Fibroblast of lung (primary cell): ENCODE measurements at regions not wholly inside any gene's neighbourhood (a gene's known extent, or its start where the extent isn't known, plus 50 kb on each side); places are given as distances from the start of the nearest gene placed in this dataset.

Experiments
- DNase-seq, 2 donors: peaks; one replicate each; pipeline versions ENCODE4 v3.0.0 to v3.0.0-alpha.2; 2010; ENCODE audit warnings: low read depth in 2 of 2
- H2AFZ ChIP-seq: 2 replicates; pipeline ENCODE4 v1.5.1; 2012; ENCODE audit warnings: low read length, control low read depth, inconsistent platforms
- H3K27ac ChIP-seq: 2 replicates; pipeline ENCODE4 v1.5.1; 2011; ENCODE audit warnings: low read length, control low read depth; ENCODE audit not compliant: insufficient read depth
- H3K27me3 ChIP-seq: 2 replicates; pipeline ENCODE4 v1.5.1; 2011; ENCODE audit warnings: mild to moderate bottlenecking, low read length; ENCODE audit not compliant: control insufficient read depth, insufficient read depth
- H3K36me3 ChIP-seq: 2 replicates; pipeline ENCODE4 v1.5.1; 2011; ENCODE audit warnings: low read length; ENCODE audit not compliant: control insufficient read depth, insufficient read depth
- H3K4me1 ChIP-seq: 2 replicates; pipeline ENCODE4 v1.5.1; 2011; ENCODE audit warnings: low read length; ENCODE audit not compliant: control insufficient read depth, insufficient read depth; ENCODE audit errors: extremely low read depth
- H3K4me2 ChIP-seq: 2 replicates; pipeline ENCODE4 v1.5.1; 2011; ENCODE audit warnings: low read length, control low read depth; ENCODE audit not compliant: insufficient read depth; ENCODE audit errors: extremely low read depth
- H3K4me3 ChIP-seq, 4 experiments: fragments of 200-600 bp in 1 of 4; sonication (generic) in 1 of 4; replicated peaks in 1 of 4; 2 replicates each; pipeline ENCODE4 v1.5.1; 2011 to 2016; ENCODE audit warnings: low read length in 4 of 4, low read depth in 3 of 4, mild to moderate bottlenecking in 3 of 4, control low read depth in 2 of 4, inconsistent platforms in 1 of 4, mixed read lengths in 1 of 4; ENCODE audit not compliant: insufficient read depth in 1 of 4; ENCODE audit errors: control extremely low read depth in 1 of 4
- H3K79me2 ChIP-seq: 2 replicates; pipeline ENCODE4 v1.5.1; 2012; ENCODE audit warnings: mild to moderate bottlenecking, low read length, inconsistent platforms; ENCODE audit not compliant: control insufficient read depth, insufficient read depth
- H3K9ac ChIP-seq: 2 replicates; pipeline ENCODE4 v1.5.1; 2011; ENCODE audit warnings: mild to moderate bottlenecking, low read length, control low read depth; ENCODE audit not compliant: insufficient read depth
- H3K9me3 ChIP-seq: 2 replicates; pipeline ENCODE4 v1.5.1; 2012; ENCODE audit warnings: low read depth, low read length; ENCODE audit not compliant: control insufficient read depth, insufficient read depth
- H4K20me1 ChIP-seq: 2 replicates; pipeline ENCODE4 v1.5.1; 2011; ENCODE audit warnings: low read length; ENCODE audit not compliant: control insufficient read depth, insufficient read depth; ENCODE audit errors: extremely low read depth
- EZH2 ChIP-seq: IDR thresholded peaks from 2 replicates; pipeline ENCODE4 v1.5.1; 2012; ENCODE audit warnings: low read length, control low read depth, mild to moderate bottlenecking; ENCODE audit errors: missing control alignments
- TF ChIP-seq, protein P1 (sequence below), 2 donors: IDR thresholded peaks in 1 of 2; conservative IDR thresholded peaks in 1 of 2; 1 replicate in 1 of 2; 2 replicates in 1 of 2; pipeline ENCODE4 v1.5.1; 2011 to 2012; ENCODE audit warnings: low read length in 2 of 2, control low read depth in 1 of 2, inconsistent platforms in 1 of 2, low read depth in 1 of 2, mild to moderate bottlenecking in 1 of 2

DNA sequence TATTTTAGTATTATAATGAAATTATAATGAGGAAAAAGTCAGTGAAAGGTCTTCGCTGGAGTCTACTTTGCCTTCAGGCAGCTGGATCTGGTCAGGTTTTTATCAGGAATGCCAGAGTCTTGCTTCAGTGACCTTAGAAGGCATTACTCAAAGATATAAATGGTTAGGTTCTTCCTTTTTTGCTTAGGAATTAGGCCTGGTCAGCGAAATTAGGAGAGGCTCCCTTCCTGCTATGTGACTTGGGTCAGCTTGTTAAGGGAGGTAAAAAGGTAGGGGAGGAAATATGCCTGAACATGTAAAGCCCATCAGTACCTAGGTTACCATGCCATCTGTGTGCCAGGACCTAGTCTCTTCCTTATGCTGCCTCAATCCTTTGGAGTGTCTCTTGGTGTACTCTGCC is 115.1 kb downstream of the OTOR start:
- no peaks in the 10 kb centered on the region for H4K20me1 ChIP-seq
- H3K4me1 ChIP-seq: no peaks in the 10 kb centered on the region
- TF ChIP-seq EZH2: no peak
- no peaks in the 10 kb centered on the region for H3K9me3 ChIP-seq
- DNase-seq: no peak
- no peak overlapping the region for H3K4me3 ChIP-seq
- H3K27ac ChIP-seq: no peak overlapping the region
- H3K79me2 ChIP-seq: no peaks in the 10 kb centered on the region
- no peaks in the 10 kb centered on the region for H3K27me3 ChIP-seq
- H3K9ac ChIP-seq: no peak overlapping the region
- no peak overlapping the region for H2AFZ ChIP-seq
- H3K4me2 ChIP-seq: no peak overlapping the region
- H3K36me3 ChIP-seq: no peaks in the 10 kb centered on the region

DNA sequence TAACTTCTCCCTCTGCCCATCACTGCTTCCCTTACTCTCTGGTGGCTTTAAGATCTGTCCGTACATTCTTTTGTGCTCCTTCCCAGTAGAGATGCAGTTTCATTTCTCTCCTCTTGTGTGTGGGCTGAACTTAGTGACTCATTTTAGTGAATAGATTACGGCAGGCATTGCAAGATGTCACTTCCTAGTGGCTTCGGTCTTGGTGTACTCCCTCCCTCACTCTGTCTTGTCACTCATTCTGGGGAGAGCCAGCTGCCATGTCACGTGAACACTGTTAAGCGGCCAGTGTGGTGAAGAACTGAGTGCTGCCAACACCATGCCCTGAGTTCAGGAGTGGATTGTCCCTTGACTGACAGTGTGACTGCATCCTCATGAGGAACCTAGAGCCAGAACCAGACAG is 115.9 kb downstream of the OTOR start:
- Histone ChIP-seq H3K27me3 (no peaks in the 10 kb centered on the region), H3K27ac (no peak overlapping the region), H4K20me1 (no peaks in the 10 kb centered on the region), H3K4me3 (no peak overlapping the region), H3K36me3 (no peaks in the 10 kb centered on the region), H3K4me1 (no peaks in the 10 kb centered on the region), H2AFZ (no peak overlapping the region), H3K9me3 (no peaks in the 10 kb centered on the region), H3K4me2 (no peak overlapping the region), H3K9ac (no peak overlapping the region), H3K79me2 (no peaks in the 10 kb centered on the region)
- DNase-seq: peak in 1 of 2 donors; percentile 25
- TF ChIP-seq, protein P1, sequence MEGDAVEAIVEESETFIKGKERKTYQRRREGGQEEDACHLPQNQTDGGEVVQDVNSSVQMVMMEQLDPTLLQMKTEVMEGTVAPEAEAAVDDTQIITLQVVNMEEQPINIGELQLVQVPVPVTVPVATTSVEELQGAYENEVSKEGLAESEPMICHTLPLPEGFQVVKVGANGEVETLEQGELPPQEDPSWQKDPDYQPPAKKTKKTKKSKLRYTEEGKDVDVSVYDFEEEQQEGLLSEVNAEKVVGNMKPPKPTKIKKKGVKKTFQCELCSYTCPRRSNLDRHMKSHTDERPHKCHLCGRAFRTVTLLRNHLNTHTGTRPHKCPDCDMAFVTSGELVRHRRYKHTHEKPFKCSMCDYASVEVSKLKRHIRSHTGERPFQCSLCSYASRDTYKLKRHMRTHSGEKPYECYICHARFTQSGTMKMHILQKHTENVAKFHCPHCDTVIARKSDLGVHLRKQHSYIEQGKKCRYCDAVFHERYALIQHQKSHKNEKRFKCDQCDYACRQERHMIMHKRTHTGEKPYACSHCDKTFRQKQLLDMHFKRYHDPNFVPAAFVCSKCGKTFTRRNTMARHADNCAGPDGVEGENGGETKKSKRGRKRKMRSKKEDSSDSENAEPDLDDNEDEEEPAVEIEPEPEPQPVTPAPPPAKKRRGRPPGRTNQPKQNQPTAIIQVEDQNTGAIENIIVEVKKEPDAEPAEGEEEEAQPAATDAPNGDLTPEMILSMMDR (conservative IDR thresholded peaks at IDR 0.05 in 1 of 2, IDR thresholded peaks at IDR 0.05 in 1 of 2; ENCODE audit: low read depth in 1 of 2, low read length in 2 of 2): no peak
- no peak for TF ChIP-seq EZH2

DNA sequence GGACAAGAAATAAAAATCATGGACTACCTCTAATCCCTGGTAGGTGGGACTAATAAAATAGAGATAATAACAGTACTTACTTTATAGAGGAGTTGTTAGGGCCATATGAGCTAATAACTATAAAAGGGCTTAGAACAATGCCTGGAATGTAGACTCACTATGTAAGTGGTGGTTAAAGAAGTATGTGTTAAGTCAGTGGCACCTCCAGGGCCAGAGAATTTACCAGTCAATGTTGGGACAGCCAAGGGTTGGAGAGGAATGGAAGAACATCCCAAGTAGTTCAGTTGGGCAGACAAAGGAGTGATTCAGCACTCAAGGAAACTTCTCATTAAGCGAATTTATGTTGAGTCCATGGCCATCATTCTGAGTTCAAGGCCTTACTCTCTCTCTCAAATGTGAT is 116.8 kb downstream of the OTOR start:
- no peaks in the 10 kb centered on the region for H3K27me3 ChIP-seq
- DNase-seq: peak in 1 of 2 donors; percentile 29
- TF ChIP-seq, protein P1 (conservative IDR thresholded peaks at IDR 0.05 in 1 of 2, IDR thresholded peaks at IDR 0.05 in 1 of 2; ENCODE audit: low read depth in 1 of 2, low read length in 2 of 2): no peak
- TF ChIP-seq EZH2: no peak
- no peaks in the 10 kb centered on the region for H3K4me1 ChIP-seq
- H3K79me2 ChIP-seq: no peaks in the 10 kb centered on the region
- no peak overlapping the region for H3K27ac ChIP-seq
- no peaks in the 10 kb centered on the region for H3K36me3 ChIP-seq
- H3K9me3 ChIP-seq: no peaks in the 10 kb centered on the region
- H2AFZ ChIP-seq: no peak overlapping the region
- H3K4me3 ChIP-seq: no peak overlapping the region
- no peaks in the 10 kb centered on the region for H4K20me1 ChIP-seq
- no peak overlapping the region for H3K9ac ChIP-seq
- no peak overlapping the region for H3K4me2 ChIP-seq
